Progenitor cell of endocrine pancreas (in vitro differentiated cells): ENCODE measurements at regions not wholly inside any gene's neighbourhood (a gene's known extent, or its start where the extent isn't known, plus 50 kb on each side); places are given as distances from the start of the nearest gene placed in this dataset.

Experiments used
- DNase-seq: peaks from one replicate; pipeline ENCODE4 v3.0.0; 2021; ENCODE audit warnings: low spot score; ENCODE audit not compliant: unreplicated experiment
- H3K27ac Mint-ChIP-seq: 2 replicates; pipeline ENCODE4 v1.8.0; 2021; ENCODE audit warnings: mild to moderate bottlenecking, moderate library complexity, mixed read lengths
- H3K27me3 Mint-ChIP-seq: 2 replicates; pipeline ENCODE4 v1.8.0; 2021; ENCODE audit warnings: mixed read lengths
- H3K36me3 Mint-ChIP-seq: 2 replicates; pipeline ENCODE4 v1.8.0; 2022; ENCODE audit warnings: mixed read lengths; ENCODE audit not compliant: insufficient read depth
- H3K4me1 Mint-ChIP-seq: 2 replicates; pipeline ENCODE4 v1.8.0; 2021; ENCODE audit warnings: low read depth, mixed read lengths
- H3K4me3 Mint-ChIP-seq: 2 replicates; pipeline ENCODE4 v1.8.0; 2021; ENCODE audit warnings: low read depth, mild to moderate bottlenecking, moderate library complexity, mixed read lengths
- H3K9me3 Mint-ChIP-seq: 2 replicates; pipeline ENCODE4 v1.8.0; 2021; ENCODE audit warnings: low read depth, mixed read lengths
- TF ChIP-seq, protein P1 (sequence below): fragments of 200-600 bp; sonication (generic); IDR thresholded peaks from one replicate; pipeline ENCODE4 v1.5.0; 2021; ENCODE audit warnings: antibody characterized with exemption, mild to moderate bottlenecking; ENCODE audit not compliant: unreplicated experiment

GRCh38 chr6:167396659-167397490, 72.0 kb downstream of the TTLL2 start:
- Mint-ChIP-seq H3K27me3 (peaks cover 4% of the 10 kb centered on the region), H3K4me3 (no peak overlapping the region), H3K9me3 (no peaks in the 10 kb centered on the region), H3K36me3 (no peaks in the 10 kb centered on the region), H3K4me1 (peaks cover 25% of the 10 kb centered on the region), H3K27ac (no peak overlapping the region)
- DNase-seq = no peak
- TF ChIP-seq, protein P1, sequence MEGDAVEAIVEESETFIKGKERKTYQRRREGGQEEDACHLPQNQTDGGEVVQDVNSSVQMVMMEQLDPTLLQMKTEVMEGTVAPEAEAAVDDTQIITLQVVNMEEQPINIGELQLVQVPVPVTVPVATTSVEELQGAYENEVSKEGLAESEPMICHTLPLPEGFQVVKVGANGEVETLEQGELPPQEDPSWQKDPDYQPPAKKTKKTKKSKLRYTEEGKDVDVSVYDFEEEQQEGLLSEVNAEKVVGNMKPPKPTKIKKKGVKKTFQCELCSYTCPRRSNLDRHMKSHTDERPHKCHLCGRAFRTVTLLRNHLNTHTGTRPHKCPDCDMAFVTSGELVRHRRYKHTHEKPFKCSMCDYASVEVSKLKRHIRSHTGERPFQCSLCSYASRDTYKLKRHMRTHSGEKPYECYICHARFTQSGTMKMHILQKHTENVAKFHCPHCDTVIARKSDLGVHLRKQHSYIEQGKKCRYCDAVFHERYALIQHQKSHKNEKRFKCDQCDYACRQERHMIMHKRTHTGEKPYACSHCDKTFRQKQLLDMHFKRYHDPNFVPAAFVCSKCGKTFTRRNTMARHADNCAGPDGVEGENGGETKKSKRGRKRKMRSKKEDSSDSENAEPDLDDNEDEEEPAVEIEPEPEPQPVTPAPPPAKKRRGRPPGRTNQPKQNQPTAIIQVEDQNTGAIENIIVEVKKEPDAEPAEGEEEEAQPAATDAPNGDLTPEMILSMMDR = no peak

- no peak overlapping the region for H3K4me3 Mint-ChIP-seq
- H3K36me3 Mint-ChIP-seq = no peaks in the 10 kb centered on the region
- peaks cover 30% of the 10 kb centered on the region for H3K4me1 Mint-ChIP-seq
Observed at GRCh38 chr6:167397712-167398111, 72.8 kb downstream of the TTLL2 start.

GRCh38 chr6:167398214-167399050, 73.5 kb downstream of the TTLL2 start:
- DNase-seq = no peak
- TF ChIP-seq, protein P1 = no peak
- Mint-ChIP-seq H3K27ac (no peak overlapping the region), H3K36me3 (no peaks in the 10 kb centered on the region), H3K4me3 (no peak overlapping the region), H3K4me1 (peaks cover 30% of the 10 kb centered on the region), H3K27me3 (peaks cover 4% of the 10 kb centered on the region), H3K9me3 (no peaks in the 10 kb centered on the region)

More at GRCh38 chr6:167397712-167398111, 72.8 kb downstream of the TTLL2 start:
- Mint-ChIP-seq H3K27ac (no peak overlapping the region), H3K27me3 (peaks cover 4% of the 10 kb centered on the region), H3K9me3 (no peaks in the 10 kb centered on the region)
- TF ChIP-seq, protein P1 = no peak
- no peak for DNase-seq

DNA sequence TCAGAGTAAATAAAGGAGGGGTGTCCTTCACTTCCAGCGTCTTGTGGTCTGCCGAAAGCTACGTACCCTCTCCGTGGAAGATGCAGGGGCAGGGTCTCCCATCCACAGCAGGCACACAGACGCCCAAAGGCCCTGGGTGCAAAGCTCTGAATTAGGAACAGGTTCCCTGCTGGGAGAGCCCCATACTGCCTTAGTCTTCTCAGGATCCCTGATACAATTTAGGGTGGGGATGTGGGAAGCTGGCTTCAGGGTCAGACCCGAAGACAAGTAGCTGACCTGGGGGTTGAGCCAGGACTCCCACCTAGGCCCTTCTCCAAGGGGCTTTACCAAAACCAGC, 74.1 kb downstream of the TTLL2 start:
- H3K4me1 Mint-ChIP-seq = peaks cover 30% of the 10 kb centered on the region
- TF ChIP-seq, protein P1 = no peak
- H3K9me3 Mint-ChIP-seq = no peaks in the 10 kb centered on the region
- DNase-seq = no peak
- H3K36me3 Mint-ChIP-seq = no peaks in the 10 kb centered on the region
- no peak overlapping the region for H3K4me3 Mint-ChIP-seq
- no peak overlapping the region for H3K27ac Mint-ChIP-seq
- peaks cover 5% of the 10 kb centered on the region for H3K27me3 Mint-ChIP-seq

DNA sequence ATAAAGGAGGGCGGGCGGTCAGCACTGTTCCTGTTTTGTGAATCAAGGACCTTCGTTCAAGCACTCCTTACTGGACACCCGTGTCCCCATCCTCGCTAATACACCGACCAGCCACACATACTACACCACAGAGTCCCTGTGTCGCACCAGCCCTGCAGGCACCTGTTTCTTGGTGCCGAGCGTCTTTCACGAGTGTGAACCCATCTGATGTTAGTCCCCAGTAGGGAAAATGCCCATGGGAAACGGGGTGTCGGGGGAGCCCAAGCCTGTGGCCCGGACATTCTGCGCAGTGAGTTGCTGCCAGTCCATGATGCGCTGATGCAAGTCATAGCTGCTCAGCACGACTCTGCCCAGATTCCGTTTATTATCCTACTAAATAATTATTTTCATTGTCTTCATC, 74.7 kb downstream of the TTLL2 start:
- no peak overlapping the region for H3K4me3 Mint-ChIP-seq
- H3K27ac Mint-ChIP-seq = no peak overlapping the region
- peaks cover 30% of the 10 kb centered on the region for H3K4me1 Mint-ChIP-seq
- no peaks in the 10 kb centered on the region for H3K36me3 Mint-ChIP-seq
- no peaks in the 10 kb centered on the region for H3K9me3 Mint-ChIP-seq
- TF ChIP-seq, protein P1 = no peak
- no peak for DNase-seq
- H3K27me3 Mint-ChIP-seq = peaks cover 8% of the 10 kb centered on the region
